Panc1 (cell line): ENCODE measurements at regions not wholly inside any gene's neighbourhood (a gene's known extent, or its start where the extent isn't known, plus 50 kb on each side); places are given as distances from the start of the nearest gene placed in this dataset.

Experiments used
- ATAC-seq: fragments of 200-7000 bp; cut with Tn5 transposase; 2 replicates; pipeline ENCODE4 v1.9.1; 2020; ENCODE audit warnings: mild to moderate bottlenecking, moderate library complexity
- BruUV-seq: library from RNA; stranded (reverse); fragments of 400-500 nt; replicated peaks from 2 replicates; lab custom pipeline; 2021; lab: Mats Ljungman, UMichigan
- CTCF ChIA-PET: fragments of 300-600 bp; sonication (Branson Sonifier 250); formaldehyde crosslinking; loops from one replicate; lab custom pipeline; 2022; ENCODE audit warnings: antibody characterized with exemption; lab: Charles Lee
- POLR2A ChIA-PET: fragments of 300-600 bp; sonication (Branson Sonifier 250); formaldehyde crosslinking; loops from one replicate; lab custom pipeline; 2022; ENCODE audit warnings: antibody characterized with exemption; lab: Charles Lee
- DNase-seq: peaks from one replicate; pipeline ENCODE4 v3.0.0-alpha.2; 2010; ENCODE audit warnings: low read depth, low spot score
- H3K27ac ChIP-seq: 2 replicates; pipeline ENCODE4 v1.5.1; 2011; ENCODE audit warnings: mild to moderate bottlenecking, low read length, inconsistent platforms
- H3K27me3 ChIP-seq: fragments of 200-500 bp; sonication (Bioruptor generic); 2 replicates; pipeline ENCODE4 v1.6.0; 2014; ENCODE audit warnings: low read length, inconsistent platforms; ENCODE audit not compliant: control insufficient read depth, insufficient read depth
- H3K36me3 ChIP-seq: fragments of 200-500 bp; sonication (Bioruptor generic); 2 replicates; pipeline ENCODE4 v1.5.1; 2014; ENCODE audit warnings: inconsistent platforms, mild to moderate bottlenecking, low read length, moderate library complexity; ENCODE audit not compliant: control insufficient read depth, insufficient read depth
- H3K4me1 ChIP-seq: 2 replicates; pipeline ENCODE4 v1.5.1; 2011; ENCODE audit warnings: inconsistent platforms, mild to moderate bottlenecking, low read length, moderate library complexity; ENCODE audit not compliant: control insufficient read depth, insufficient read depth
- H3K4me3 ChIP-seq, 2 experiments: 2 replicates each; pipeline ENCODE4 v1.5.1; 2011 to 2012; ENCODE audit warnings: low read depth in 2 of 2, low read length in 2 of 2, mild to moderate bottlenecking in 2 of 2, inconsistent platforms in 1 of 2, moderate library complexity in 1 of 2
- H3K9me3 ChIP-seq: fragments of 200-500 bp; sonication (Bioruptor generic); 2 replicates; pipeline ENCODE4 v1.5.1; 2014; ENCODE audit warnings: low read depth, mild to moderate bottlenecking, inconsistent platforms, low read length, moderate library complexity; ENCODE audit not compliant: control insufficient read depth, insufficient read depth
- POLR2AphosphoS5 ChIP-seq: IDR thresholded peaks from 2 replicates; pipeline ENCODE4 v1.6.1; 2012; ENCODE audit warnings: mild to moderate bottlenecking, low read depth, low read length, moderate library complexity
- SIN3A ChIP-seq: IDR thresholded peaks from 2 replicates; pipeline ENCODE4 v1.6.1; 2012; ENCODE audit warnings: low read depth, mild to moderate bottlenecking, low read length, moderate library complexity, borderline replicate concordance; ENCODE audit not compliant: insufficient read depth
- TCF7L2 ChIP-seq: IDR thresholded peaks from 2 replicates; pipeline ENCODE4 v1.6.1; 2011; ENCODE audit warnings: mild to moderate bottlenecking, low read depth, low read length, inconsistent platforms
- in situ Hi-C: cut with HindIII; loops from 2 replicates; pipeline ENCODE4 v1.10.0; 2016; ENCODE audit warnings: low sequenced_read_pairs, low pct_unique_long_range_greater_than_20kb
- intact Hi-C: fragments of 100-400 bp; cut with micrococcal nuclease; formaldehyde crosslinking; loops from one replicate; pipeline ENCODE4 v1.10.0; 2022; ENCODE audit not compliant: unreplicated experiment
- TF ChIP-seq, protein P1 (sequence below): fragments of 450-650 bp; IDR thresholded peaks from 2 replicates; pipeline ENCODE4 v1.5.1; 2017; ENCODE audit warnings: mild to moderate bottlenecking
- TF ChIP-seq, protein P2 (sequence below), 2 experiments: IDR thresholded peaks; 2 replicates each; pipeline ENCODE4 v1.6.1; 2011 to 2012; ENCODE audit warnings: low read depth in 2 of 2, control low read depth in 1 of 2, low read length in 1 of 2, mild to moderate bottlenecking in 1 of 2, moderate library complexity in 1 of 2; ENCODE audit not compliant: insufficient read depth in 1 of 2

DNA sequence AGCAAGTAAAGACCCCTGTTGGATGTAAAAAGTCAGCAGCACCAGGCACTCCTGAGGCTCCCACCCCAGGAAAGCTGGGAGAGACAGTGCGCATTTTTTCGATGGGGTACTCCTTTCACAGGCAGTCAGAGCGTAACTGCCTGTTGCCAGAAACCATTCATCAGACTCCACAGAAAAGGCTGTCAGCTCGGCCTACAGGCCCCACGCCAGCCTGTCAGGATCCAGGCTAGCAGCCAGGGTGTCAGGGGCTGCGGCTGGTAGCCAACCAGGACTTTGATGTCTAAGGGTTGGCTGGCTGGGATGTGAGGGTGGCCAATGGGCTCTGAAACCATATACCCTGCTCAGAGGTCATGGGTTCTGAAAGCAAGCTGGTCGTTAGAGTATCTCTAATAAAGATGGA lies 164.5 kb downstream of the WNT5A start:
- no peaks in the 10 kb centered on the region for H3K36me3 ChIP-seq
- in situ Hi-C loops: no loop called here
- intact Hi-C loops: no loop called here
- ATAC-seq: no peak
- H3K27me3 ChIP-seq: no peaks in the 10 kb centered on the region
- DNase-seq: no peak
- no TSS peak for BruUV-seq
- POLR2A ChIA-PET: no interaction called here
- TF ChIP-seq, protein P1, sequence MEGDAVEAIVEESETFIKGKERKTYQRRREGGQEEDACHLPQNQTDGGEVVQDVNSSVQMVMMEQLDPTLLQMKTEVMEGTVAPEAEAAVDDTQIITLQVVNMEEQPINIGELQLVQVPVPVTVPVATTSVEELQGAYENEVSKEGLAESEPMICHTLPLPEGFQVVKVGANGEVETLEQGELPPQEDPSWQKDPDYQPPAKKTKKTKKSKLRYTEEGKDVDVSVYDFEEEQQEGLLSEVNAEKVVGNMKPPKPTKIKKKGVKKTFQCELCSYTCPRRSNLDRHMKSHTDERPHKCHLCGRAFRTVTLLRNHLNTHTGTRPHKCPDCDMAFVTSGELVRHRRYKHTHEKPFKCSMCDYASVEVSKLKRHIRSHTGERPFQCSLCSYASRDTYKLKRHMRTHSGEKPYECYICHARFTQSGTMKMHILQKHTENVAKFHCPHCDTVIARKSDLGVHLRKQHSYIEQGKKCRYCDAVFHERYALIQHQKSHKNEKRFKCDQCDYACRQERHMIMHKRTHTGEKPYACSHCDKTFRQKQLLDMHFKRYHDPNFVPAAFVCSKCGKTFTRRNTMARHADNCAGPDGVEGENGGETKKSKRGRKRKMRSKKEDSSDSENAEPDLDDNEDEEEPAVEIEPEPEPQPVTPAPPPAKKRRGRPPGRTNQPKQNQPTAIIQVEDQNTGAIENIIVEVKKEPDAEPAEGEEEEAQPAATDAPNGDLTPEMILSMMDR: no peak
- TF ChIP-seq SIN3A (no peak), POLR2AphosphoS5 (no peak), TCF7L2 (no peak)
- TF ChIP-seq, protein P2, sequence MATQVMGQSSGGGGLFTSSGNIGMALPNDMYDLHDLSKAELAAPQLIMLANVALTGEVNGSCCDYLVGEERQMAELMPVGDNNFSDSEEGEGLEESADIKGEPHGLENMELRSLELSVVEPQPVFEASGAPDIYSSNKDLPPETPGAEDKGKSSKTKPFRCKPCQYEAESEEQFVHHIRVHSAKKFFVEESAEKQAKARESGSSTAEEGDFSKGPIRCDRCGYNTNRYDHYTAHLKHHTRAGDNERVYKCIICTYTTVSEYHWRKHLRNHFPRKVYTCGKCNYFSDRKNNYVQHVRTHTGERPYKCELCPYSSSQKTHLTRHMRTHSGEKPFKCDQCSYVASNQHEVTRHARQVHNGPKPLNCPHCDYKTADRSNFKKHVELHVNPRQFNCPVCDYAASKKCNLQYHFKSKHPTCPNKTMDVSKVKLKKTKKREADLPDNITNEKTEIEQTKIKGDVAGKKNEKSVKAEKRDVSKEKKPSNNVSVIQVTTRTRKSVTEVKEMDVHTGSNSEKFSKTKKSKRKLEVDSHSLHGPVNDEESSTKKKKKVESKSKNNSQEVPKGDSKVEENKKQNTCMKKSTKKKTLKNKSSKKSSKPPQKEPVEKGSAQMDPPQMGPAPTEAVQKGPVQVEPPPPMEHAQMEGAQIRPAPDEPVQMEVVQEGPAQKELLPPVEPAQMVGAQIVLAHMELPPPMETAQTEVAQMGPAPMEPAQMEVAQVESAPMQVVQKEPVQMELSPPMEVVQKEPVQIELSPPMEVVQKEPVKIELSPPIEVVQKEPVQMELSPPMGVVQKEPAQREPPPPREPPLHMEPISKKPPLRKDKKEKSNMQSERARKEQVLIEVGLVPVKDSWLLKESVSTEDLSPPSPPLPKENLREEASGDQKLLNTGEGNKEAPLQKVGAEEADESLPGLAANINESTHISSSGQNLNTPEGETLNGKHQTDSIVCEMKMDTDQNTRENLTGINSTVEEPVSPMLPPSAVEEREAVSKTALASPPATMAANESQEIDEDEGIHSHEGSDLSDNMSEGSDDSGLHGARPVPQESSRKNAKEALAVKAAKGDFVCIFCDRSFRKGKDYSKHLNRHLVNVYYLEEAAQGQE (IDR thresholded peaks at IDR 0.05; ENCODE audit: insufficient read depth in 1 of 2, low read depth in 2 of 2, low read length in 1 of 2): no peak
- H3K27ac ChIP-seq: no peak overlapping the region
- no peaks in the 10 kb centered on the region for H3K4me1 ChIP-seq
- CTCF ChIA-PET: no interaction called here
- no peaks in the 10 kb centered on the region for H3K9me3 ChIP-seq
- no peak overlapping the region for H3K4me3 ChIP-seq

DNA sequence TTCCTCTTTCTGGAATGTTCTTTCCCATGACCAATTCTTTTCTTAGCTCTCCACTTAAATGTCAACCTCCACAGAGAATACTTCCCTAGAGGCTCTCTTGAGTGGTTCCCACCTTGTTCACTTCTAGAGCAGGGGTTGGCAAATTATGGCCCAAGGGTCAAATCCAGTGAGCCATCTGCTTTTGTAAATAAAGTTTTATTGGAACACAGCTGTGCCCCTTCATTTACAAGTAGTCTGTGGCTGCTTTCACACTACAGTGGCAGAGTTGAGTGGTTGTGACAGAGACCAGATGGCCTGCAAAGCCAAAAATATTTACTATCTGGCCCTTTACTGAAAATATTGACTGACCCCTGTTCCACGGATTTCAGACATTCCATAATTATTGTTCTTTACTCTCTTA lies 166.2 kb downstream of the WNT5A start:
- TF ChIP-seq SIN3A (no peak), TCF7L2 (no peak), POLR2AphosphoS5 (no peak)
- TF ChIP-seq, protein P2 (IDR thresholded peaks at IDR 0.05; ENCODE audit: insufficient read depth in 1 of 2, low read depth in 2 of 2, low read length in 1 of 2): no peak
- H3K4me3 ChIP-seq: no peak overlapping the region
- in situ Hi-C loops: no loop called here
- no TSS peak for BruUV-seq
- no peaks in the 10 kb centered on the region for H3K9me3 ChIP-seq
- H3K36me3 ChIP-seq: no peaks in the 10 kb centered on the region
- DNase-seq (no peak), ATAC-seq (no peak)
- ChIA-PET CTCF (no interaction called here), POLR2A (no interaction called here)
- H3K4me1 ChIP-seq: no peaks in the 10 kb centered on the region
- H3K27me3 ChIP-seq: no peaks in the 10 kb centered on the region
- H3K27ac ChIP-seq: no peak overlapping the region
- intact Hi-C loops: no loop called here
